ENCODE measurements at regions not wholly inside any gene's neighbourhood (a gene's known extent, or its start where the extent isn't known, plus 50 kb on each side); places are given as distances from the start of the nearest gene placed in this dataset.

DNA sequence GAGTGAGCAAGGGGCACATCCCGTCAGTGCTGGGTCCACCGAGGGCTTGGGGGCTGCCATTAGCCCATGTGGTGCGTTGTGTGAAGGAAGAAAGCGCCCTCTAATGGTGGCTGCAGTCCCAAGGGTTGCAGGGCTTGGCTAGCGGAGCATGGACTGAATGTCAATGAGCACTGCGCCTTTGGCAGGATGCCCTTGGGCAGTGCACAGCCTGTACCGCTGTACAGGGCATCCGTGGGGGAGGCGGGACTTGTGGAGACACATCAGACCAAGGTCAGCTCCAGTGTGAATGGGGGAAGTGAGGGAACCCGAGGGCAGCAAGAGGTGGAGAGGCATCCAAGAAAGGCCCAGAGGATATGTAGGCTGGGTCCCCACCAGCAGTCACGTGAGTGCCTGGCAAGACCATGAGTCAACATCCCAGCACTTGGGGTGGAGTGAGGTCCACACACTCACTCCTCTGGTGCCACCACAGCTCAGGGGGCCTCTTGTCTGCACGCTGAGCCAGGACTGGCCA lies 75.5 kb upstream of the MED9 start (continued):
- TF ChIP-seq THRA (CRISPR knock-in tag; IDR thresholded peaks at IDR 0.05; ENCODE audit: borderline replicate concordance), result 0 out of 2 replicates have a peak, but pooled peaks have one; percentile 9
- TF ChIP-seq ZNF557 (CRISPR knock-in tag; IDR thresholded peaks at IDR 0.05), result no peak
- no peak for TF ChIP-seq ZNF451 (CRISPR knock-in tag; IDR thresholded peaks at IDR 0.05)
- TF ChIP-seq, protein P1, sequence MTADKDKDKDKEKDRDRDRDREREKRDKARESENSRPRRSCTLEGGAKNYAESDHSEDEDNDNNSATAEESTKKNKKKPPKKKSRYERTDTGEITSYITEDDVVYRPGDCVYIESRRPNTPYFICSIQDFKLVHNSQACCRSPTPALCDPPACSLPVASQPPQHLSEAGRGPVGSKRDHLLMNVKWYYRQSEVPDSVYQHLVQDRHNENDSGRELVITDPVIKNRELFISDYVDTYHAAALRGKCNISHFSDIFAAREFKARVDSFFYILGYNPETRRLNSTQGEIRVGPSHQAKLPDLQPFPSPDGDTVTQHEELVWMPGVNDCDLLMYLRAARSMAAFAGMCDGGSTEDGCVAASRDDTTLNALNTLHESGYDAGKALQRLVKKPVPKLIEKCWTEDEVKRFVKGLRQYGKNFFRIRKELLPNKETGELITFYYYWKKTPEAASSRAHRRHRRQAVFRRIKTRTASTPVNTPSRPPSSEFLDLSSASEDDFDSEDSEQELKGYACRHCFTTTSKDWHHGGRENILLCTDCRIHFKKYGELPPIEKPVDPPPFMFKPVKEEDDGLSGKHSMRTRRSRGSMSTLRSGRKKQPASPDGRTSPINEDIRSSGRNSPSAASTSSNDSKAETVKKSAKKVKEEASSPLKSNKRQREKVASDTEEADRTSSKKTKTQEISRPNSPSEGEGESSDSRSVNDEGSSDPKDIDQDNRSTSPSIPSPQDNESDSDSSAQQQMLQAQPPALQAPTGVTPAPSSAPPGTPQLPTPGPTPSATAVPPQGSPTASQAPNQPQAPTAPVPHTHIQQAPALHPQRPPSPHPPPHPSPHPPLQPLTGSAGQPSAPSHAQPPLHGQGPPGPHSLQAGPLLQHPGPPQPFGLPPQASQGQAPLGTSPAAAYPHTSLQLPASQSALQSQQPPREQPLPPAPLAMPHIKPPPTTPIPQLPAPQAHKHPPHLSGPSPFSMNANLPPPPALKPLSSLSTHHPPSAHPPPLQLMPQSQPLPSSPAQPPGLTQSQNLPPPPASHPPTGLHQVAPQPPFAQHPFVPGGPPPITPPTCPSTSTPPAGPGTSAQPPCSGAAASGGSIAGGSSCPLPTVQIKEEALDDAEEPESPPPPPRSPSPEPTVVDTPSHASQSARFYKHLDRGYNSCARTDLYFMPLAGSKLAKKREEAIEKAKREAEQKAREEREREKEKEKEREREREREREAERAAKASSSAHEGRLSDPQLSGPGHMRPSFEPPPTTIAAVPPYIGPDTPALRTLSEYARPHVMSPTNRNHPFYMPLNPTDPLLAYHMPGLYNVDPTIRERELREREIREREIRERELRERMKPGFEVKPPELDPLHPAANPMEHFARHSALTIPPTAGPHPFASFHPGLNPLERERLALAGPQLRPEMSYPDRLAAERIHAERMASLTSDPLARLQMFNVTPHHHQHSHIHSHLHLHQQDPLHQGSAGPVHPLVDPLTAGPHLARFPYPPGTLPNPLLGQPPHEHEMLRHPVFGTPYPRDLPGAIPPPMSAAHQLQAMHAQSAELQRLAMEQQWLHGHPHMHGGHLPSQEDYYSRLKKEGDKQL (CRISPR knock-in tag; IDR thresholded peaks at IDR 0.05; ENCODE audit: low read depth), result no peak
- no peak for TF ChIP-seq HNF4G (IDR thresholded peaks at IDR 0.05; ENCODE audit: borderline replicate concordance, low read depth, low read length)
- no peak for TF ChIP-seq HNF4G (CRISPR knock-in tag; IDR thresholded peaks at IDR 0.05; ENCODE audit: borderline replicate concordance, low read depth)
- no peak for TF ChIP-seq CBX2 (IDR thresholded peaks at IDR 0.05; ENCODE audit: low read depth, low read length)
- no peak for TF ChIP-seq CBX2 (CRISPR knock-in tag; IDR thresholded peaks at IDR 0.05; ENCODE audit: low read depth)
- TF ChIP-seq ATF1 (CRISPR knock-in tag; IDR thresholded peaks at IDR 0.05), result no peak
- no peak for TF ChIP-seq ZEB1 (IDR thresholded peaks at IDR 0.05; ENCODE audit: insufficient replicate concordance, low read depth)
- no peak for TF ChIP-seq ZNF672 (CRISPR knock-in tag; IDR thresholded peaks at IDR 0.05)
- peak; percentile 79 for TF ChIP-seq ZMYM3 (CRISPR knock-in tag; IDR thresholded peaks at IDR 0.05)
- TF ChIP-seq ZFP41 (CRISPR knock-in tag; IDR thresholded peaks at IDR 0.05; ENCODE audit: borderline replicate concordance), result no peak
- TF ChIP-seq ZNF547 (CRISPR knock-in tag; IDR thresholded peaks at IDR 0.05), result no peak
- no peak for TF ChIP-seq ZNF343 (CRISPR knock-in tag; IDR thresholded peaks at IDR 0.05)
- TF ChIP-seq HOXA9 (CRISPR knock-in tag; IDR thresholded peaks at IDR 0.05; ENCODE audit: borderline replicate concordance), result no peak
- TF ChIP-seq, protein P2, sequence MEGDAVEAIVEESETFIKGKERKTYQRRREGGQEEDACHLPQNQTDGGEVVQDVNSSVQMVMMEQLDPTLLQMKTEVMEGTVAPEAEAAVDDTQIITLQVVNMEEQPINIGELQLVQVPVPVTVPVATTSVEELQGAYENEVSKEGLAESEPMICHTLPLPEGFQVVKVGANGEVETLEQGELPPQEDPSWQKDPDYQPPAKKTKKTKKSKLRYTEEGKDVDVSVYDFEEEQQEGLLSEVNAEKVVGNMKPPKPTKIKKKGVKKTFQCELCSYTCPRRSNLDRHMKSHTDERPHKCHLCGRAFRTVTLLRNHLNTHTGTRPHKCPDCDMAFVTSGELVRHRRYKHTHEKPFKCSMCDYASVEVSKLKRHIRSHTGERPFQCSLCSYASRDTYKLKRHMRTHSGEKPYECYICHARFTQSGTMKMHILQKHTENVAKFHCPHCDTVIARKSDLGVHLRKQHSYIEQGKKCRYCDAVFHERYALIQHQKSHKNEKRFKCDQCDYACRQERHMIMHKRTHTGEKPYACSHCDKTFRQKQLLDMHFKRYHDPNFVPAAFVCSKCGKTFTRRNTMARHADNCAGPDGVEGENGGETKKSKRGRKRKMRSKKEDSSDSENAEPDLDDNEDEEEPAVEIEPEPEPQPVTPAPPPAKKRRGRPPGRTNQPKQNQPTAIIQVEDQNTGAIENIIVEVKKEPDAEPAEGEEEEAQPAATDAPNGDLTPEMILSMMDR (CRISPR knock-in tag; IDR thresholded peaks at IDR 0.05), result peak; percentile 68
- peak; percentile 37 for TF ChIP-seq MAX (IDR thresholded peaks at IDR 0.05)
- TF ChIP-seq ZNF562 (CRISPR knock-in tag; IDR thresholded peaks at IDR 0.05; ENCODE audit: borderline replicate concordance), result no peak
- TF ChIP-seq CHD4 (IDR thresholded peaks at IDR 0.05; ENCODE audit: borderline replicate concordance, low read length), result no peak
- TF ChIP-seq ZMAT3 (CRISPR knock-in tag; conservative IDR thresholded peaks at IDR 0.05), result no peak
- no peak for TF ChIP-seq SMARCC2 (IDR thresholded peaks at IDR 0.05)
- no peak for TF ChIP-seq ZBTB20 (CRISPR knock-in tag; IDR thresholded peaks at IDR 0.05; ENCODE audit: borderline replicate concordance, low read depth)
- TF ChIP-seq ZKSCAN8 (CRISPR knock-in tag; IDR thresholded peaks at IDR 0.05; ENCODE audit: borderline replicate concordance), result no peak
